EH (cell line): ENCODE measurements at regions not wholly inside any gene's neighbourhood (a gene's known extent, or its start where the extent isn't known, plus 50 kb on each side); places are given as distances from the start of the nearest gene placed in this dataset.
A peak's percentile ranks its signal among the peaks of the same experiment; 100 is the strongest.

ENCODE experiments used
- DNase-seq: peaks from one replicate; pipeline ENCODE4 v3.0.0-alpha.2; 2015; ENCODE audit warnings: low read depth

DNA sequence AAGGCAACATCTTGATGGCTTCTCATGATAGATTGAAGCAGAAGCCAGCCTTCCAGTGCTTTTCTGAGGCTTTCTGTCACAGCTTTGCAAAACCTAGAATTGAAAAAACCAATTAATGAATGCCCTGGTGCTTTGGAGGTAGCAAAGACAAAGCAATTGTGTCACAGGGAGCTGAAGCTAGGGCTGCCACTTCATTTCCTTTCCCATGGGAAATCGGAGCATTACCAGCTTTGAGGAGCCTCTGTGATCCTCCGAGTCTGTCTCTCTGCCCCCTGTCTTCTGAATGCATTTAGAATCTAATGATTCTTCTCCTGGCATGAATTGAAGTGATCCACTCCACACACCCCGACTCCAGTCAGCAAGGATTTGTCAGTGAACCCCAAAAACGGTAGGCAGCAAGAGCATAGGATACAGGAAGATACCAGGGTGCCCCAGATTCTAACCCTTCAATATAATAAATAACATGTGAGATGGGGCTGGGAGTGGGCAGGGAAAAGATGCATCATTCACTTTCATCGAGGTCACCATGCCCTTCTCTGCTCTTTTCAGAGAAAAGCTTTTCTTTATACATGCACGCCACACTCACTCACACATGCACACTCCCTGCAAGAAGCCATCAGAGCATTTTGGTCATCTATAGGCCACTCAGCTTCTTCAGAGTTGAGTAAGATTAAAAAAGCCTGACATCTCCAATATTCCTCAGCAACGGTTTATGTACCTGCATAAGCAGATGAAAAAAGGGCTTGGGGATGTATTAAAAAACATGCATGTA lies 247.7 kb upstream of the ZNF462 start:
- DNase-seq: no peak

DNA sequence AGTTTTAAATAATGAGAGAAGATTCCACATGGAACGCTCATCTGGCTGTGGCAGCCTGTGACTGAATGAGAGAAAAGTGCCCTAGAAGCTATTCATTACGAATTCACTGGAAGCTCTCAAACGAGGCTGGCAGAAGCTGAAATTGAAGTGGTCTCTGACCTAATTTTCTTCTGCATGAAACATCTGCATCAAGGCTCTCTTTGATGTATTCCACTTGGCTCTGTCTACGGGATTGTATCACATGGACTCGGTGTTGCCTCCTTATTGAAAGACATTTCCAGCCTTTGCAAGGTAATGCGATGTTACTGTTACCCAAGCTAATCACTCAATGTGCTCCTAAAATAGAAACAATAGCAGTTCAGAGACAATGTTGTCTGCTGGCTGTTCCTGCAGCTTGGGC lies 246.9 kb upstream of the ZNF462 start:
- no peak for DNase-seq

DNA sequence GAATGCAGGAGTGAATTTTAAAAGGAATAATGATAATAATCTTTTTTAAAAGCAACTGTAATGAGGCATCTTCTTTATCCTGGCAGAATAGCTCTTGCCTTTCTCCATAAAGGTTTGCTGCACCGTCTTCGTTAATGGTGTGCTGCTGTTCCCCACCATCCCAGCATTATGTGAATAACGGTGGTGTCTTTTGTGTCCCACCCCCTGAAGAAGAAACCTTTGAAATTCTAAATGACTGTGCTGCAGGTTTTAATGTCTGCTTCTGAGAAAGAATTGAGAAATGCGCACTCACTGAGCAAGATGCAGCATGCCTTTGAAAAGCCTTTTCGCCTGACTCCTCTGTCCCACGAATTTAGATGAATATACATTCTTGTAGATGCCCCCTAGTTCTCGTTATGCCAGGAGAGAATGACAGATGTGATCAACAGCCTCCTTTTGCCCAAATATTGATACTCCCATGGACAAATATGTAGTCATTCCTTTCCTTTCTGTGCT lies 246.1 kb upstream of the ZNF462 start:
- no peak for DNase-seq

GRCh38 chr9:106619211-106619610 lies 243.8 kb upstream of the ZNF462 start:
- peak; percentile 36 for DNase-seq

DNA sequence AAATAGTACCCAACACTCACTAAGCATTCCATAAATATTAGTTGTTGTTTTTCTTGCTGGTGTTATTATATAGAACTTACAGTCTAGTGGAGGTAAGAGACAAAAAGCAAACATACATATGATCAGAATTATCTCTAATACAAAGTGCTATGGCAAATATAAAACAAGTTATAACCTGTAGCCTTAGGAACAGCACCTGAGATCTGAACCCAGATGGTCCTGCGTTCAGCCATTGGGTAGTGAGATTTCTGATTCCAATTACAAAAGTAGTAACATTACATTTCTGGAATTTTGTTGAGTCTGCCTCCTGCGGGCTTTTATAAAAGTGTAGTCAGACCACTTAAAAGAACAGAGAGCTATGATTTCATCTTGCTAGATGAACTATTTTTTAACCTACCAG lies 242.9 kb upstream of the ZNF462 start:
- no peak for DNase-seq

DNA sequence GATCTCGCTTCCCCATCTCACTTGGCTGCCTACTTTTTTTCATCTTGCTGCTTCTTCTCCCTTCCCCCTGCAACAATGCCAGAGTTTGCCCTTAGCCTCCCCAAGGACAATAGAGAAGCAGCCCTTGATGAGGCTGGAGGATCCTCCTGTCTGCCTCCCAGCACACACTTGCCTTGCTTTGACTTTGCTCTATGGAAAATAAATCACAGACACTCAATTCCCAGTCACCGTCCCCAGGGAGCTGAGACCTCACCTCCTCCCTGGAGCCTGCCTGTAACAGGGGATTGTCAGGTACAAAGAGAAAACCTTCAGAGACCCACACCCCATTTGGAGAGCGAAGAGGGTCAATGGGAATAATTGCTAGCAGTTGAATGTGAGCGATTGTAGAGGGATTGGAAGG lies 242.1 kb upstream of the ZNF462 start:
- DNase-seq: no peak

GRCh38 chr9:106621313-106622163 lies 241.4 kb upstream of the ZNF462 start:
- DNase-seq: no peak

GRCh38 chr9:106622164-106622487 lies 240.8 kb upstream of the ZNF462 start:
- DNase-seq: no peak

- no peak for DNase-seq
These were observed 239.4 kb upstream of the ZNF462 start for GRCh38 chr9:106623558-106623957.

DNA sequence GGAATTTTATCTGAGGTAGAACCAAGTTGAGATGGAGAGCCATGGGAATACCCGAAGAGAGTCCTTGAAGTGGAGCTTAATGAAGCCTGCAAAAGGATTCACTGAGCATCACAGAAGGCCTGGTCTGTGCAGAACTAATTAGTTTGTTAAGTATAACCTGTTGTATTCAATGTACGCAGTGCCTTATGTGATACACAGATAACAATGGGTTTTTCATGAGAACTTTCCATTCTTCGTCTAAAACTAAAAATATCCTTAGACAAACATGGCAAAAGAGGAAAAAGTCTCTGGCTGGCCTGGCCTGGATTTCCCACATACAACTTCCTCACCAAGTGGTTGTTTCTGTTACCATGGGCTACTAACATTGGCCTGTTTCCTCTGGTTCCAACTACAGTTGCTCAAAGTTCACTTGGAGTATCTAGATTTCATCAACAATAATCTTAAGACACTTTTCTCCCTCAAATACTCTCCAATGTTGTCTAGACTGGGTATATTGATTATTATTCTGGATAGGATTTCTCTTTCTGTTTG lies 237.6 kb upstream of the ZNF462 start:
- DNase-seq: no peak

DNA sequence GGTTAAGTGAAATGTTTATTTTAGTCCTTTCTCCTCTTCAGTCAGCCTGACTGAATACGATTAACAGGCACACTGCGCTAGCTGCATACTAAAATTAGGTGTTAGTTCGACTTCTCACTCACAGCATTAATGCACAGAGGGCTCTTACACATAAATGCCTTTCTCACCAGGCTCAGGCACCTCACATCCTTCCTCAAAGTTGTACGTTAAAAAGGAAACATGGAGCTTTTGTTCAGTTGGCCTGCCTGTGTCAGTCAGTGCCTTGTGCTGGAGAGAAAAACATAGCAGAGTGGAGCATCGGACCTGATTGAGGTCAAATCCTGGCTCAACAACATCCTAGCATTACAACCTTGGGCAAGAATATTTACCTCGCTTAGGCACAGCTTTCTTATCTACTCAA lies 236.0 kb upstream of the ZNF462 start:
- no peak for DNase-seq

GRCh38 chr9:106632621-106633020 lies 230.3 kb upstream of the ZNF462 start:
- no peak for DNase-seq

DNA sequence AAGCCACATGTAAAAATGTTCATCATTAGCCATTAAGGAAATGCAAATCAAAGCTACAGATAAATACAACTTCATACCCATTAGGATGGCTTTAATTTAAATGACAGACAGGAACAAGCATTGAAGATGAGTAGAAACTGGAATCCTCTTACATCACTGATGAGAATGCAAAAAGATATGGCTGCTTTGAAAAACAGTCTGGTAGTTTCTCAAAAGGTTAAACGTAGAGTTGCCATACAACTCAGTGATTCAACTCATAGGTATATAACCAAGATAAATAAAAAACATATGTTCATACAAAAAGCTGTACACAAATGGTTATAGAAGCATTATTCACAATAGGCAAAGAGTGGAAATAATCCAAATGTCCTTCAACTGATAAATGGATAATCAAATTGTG lies 228.8 kb upstream of the ZNF462 start:
- no peak for DNase-seq

DNA sequence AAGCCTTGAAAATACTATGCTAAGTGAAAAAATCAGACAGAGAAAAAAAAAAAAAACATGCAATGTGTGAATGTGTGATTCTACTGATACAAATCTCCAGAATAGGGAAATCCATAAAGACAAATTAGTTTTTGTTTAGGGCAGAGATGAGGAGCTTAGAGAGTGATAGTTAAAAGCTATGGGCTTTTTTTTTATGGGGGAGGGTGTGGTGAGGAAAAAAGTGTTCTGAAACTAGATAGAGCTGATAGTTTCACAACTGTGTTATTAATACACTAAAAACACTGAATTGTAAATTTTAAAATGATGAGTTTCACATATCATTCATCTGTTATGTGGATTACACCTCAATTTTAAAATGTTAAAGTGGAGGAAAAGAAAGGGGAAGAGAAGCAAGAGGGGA lies 228.3 kb upstream of the ZNF462 start:
- no peak for DNase-seq

- DNase-seq: no peak
These were observed 225.5 kb upstream of the ZNF462 start for GRCh38 chr9:106637486-106637885.

GRCh38 chr9:106639873-106640568 lies 222.9 kb upstream of the ZNF462 start:
- DNase-seq: no peak

DNA sequence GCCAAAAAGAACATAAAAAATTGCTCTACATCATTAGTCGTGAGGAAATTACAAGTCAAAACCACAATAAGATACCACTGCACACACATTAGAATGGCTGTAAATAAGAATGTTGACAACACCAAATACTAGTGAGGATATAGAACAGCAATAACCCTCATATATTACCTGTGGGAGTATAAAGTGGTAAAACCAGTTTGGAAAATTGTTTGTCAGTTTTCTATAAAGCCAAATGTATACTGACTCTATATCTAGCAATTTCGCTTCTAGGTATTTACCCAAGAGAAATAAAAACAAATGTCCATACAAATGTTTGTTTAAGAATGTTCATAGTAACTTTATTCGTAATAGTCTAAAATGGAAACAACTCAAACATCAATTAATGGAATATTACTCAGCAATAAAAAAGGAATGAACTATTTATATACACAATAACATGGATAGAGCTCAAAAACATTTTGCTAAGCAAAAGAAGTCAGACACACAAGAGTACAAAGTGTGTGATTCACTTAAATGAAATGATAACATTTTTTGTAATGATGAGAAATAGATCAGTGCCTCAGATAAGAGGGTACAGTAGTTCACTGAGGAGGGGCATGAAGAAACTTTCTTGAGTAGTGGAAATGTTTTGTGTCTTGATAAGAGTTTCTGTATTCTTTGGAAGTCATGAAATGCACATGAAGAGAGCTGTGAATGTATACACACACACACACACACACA lies 219.6 kb upstream of the ZNF462 start:
- DNase-seq: peak; percentile 49

GRCh38 chr9:106644661-106645060 lies 218.3 kb upstream of the ZNF462 start:
- no peak for DNase-seq

- peak; percentile 4 for DNase-seq
These were observed 214.2 kb upstream of the ZNF462 start for GRCh38 chr9:106648799-106649198.

GRCh38 chr9:106649664-106650063 lies 213.3 kb upstream of the ZNF462 start:
- DNase-seq: no peak

DNA sequence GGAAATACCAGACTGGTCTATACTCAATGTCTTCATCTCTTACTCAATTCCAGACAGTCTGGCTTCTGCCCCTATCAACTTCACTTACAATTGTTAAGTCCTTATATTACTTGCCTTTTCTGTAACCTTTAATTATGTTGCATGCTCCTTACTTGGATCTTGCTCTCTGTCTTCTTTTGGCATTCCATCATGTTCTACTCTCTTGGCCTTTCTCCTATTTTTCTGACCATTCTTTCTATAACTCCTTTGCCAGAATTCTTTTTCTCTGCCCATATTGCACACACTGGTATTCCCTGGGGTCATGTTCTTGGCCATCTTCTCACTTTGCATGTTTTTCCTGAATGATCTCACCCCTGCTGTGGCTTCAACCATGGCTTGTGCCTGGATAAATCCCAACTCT lies 209.8 kb upstream of the ZNF462 start:
- no peak for DNase-seq

GRCh38 chr9:106655966-106656365 lies 207.0 kb upstream of the ZNF462 start:
- no peak for DNase-seq
